ENCODE measurements at regions not wholly inside any gene's neighbourhood (a gene's known extent, or its start where the extent isn't known, plus 50 kb on each side); places are given as distances from the start of the nearest gene placed in this dataset.

DNA sequence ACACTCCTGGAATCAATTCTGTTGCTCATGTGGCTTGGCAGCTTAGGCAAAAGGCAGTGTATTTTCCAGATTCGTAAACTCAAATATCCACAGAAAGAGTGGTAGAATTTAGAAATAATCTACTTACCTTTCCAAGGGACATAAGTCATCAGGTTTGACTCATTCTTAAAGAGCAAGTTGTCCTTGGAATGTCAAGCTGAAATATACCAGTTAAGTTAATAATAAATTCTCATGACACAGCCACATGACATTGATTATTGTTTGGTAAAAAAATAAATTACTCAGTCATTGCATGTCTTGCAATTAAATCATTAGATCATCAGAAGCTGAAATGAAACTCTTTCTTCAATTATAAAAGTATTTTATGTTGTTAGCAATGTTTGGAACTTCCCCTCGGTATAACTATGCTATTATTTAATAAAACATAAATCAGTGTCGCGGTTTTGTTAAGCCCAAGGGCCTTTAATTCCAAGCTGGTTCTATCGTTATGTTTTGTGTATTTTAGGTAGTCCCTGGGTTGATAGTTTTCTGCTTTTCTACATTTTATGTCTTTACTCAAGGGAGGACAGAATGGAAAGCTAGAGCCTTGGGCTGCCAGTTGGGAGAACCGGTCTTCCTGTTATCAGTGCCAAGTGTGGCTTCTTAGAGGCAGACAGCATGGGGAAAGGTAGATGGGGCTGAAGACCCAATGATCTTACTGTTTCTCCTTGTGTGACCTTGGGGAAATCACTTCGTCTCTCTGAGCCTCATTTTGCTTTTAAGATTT is 79.3 kb upstream of the PRLR start:
- no peak for DNase-seq
- H3K4me3 ChIP-seq (ENCODE audit: low read depth, low read length), result no peak overlapping the region
- H3K9me3 ChIP-seq, result no peaks in the 10 kb centered on the region
- H3K27me3 ChIP-seq, result no peaks in the 10 kb centered on the region
- H3K36me3 ChIP-seq, result no peaks in the 10 kb centered on the region
- no peaks in the 10 kb centered on the region for H3K4me1 ChIP-seq
- TF ChIP-seq, protein P1, sequence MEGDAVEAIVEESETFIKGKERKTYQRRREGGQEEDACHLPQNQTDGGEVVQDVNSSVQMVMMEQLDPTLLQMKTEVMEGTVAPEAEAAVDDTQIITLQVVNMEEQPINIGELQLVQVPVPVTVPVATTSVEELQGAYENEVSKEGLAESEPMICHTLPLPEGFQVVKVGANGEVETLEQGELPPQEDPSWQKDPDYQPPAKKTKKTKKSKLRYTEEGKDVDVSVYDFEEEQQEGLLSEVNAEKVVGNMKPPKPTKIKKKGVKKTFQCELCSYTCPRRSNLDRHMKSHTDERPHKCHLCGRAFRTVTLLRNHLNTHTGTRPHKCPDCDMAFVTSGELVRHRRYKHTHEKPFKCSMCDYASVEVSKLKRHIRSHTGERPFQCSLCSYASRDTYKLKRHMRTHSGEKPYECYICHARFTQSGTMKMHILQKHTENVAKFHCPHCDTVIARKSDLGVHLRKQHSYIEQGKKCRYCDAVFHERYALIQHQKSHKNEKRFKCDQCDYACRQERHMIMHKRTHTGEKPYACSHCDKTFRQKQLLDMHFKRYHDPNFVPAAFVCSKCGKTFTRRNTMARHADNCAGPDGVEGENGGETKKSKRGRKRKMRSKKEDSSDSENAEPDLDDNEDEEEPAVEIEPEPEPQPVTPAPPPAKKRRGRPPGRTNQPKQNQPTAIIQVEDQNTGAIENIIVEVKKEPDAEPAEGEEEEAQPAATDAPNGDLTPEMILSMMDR (IDR thresholded peaks at IDR 0.05; ENCODE audit: low read depth, low read length), result no peak

DNA sequence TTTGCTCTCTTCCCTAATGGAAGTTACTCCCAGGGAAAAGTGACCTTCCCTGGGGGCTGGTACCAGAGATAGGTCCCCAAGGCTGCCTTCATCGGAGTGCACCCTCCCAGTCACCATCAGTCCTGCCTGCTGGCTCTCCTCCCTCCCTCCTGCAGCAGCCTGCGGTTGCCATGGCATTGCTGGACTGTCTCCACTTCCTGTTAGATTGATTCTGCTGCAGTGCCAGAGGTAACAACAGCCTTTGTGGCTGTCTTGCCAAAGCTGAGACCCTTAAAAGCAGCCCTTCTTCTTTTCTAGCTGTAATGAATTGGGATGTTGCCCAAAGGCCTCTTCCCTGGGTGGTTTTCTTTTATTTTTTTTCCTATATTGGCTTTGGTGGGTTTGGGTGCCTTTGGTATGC is 78.1 kb upstream of the PRLR start:
- no peak for DNase-seq
- Histone ChIP-seq H3K4me3 (ENCODE audit: low read depth, low read length) (no peak overlapping the region), H3K27me3 (no peaks in the 10 kb centered on the region), H3K36me3 (no peaks in the 10 kb centered on the region), H3K9me3 (no peaks in the 10 kb centered on the region), H3K4me1 (no peaks in the 10 kb centered on the region)
- TF ChIP-seq, protein P1 (IDR thresholded peaks at IDR 0.05; ENCODE audit: low read depth, low read length), result no peak

DNA sequence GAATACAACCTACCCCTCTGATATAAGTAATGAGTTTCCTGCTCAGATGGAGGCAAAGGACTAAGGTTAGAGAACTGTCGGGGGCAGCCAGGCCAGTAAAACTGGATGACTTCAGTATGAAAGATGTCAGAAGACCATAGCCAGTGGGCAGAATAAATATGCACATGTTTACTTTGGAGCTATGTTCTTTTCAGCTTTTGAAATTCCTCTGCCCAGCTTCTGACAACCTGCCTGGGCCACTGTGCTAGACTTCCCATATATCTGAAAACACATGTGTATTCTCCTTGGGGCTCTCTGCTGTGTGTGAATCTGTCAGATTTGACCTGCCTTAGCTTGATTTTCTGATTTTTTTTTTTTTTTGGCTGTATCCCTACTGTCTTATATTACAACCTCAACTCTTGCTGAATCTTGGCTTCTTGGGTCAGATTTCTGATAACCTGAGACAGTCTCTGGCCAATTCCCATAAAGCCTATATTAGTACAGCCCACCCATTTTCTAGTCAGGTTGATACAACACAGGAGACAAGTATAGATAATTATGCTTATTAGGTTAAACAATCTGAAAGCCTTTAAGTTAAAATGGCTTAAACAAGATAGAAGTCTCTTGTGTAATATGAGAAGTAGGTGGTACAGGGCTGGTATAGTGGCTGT is 76.6 kb upstream of the PRLR start:
- no peak overlapping the region for H3K4me3 ChIP-seq (ENCODE audit: low read depth, low read length)
- H3K27me3 ChIP-seq, result no peaks in the 10 kb centered on the region
- no peaks in the 10 kb centered on the region for H3K36me3 ChIP-seq
- DNase-seq, result no peak
- TF ChIP-seq, protein P1 (IDR thresholded peaks at IDR 0.05; ENCODE audit: low read depth, low read length), result no peak
- no peaks in the 10 kb centered on the region for H3K9me3 ChIP-seq
- H3K4me1 ChIP-seq, result no peaks in the 10 kb centered on the region

DNA sequence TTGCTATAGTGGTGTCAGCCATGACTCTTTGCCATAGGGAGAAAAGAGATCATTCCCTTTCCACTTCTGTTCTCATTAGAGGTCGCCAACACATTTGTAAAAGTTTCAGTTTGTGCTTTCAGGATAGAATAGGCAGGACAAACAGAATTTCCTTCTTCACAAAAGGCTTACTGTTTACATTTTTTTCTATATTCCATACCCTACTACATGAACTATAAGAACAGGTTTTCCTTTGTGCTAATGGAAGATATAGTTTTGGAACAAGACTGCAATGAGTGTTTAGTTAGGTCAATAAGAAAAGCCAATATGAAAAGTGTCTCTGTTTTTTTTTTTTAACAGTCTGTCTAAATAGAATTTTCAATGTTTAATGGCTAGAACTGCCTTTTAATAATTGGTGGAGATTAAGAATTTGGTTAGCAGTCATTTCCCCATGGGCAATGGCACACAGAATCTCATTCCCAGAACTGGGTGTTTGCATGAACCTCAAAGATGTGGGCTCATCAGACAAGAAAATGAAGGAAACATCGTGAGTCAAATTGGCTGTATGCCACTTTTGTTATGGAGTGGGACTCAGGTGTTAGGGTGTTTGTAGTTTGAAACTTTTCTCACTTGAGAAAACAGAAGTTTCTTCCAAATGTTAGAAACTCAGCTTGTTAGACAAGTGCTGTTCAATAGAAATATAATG is 75.2 kb upstream of the PRLR start:
- no peaks in the 10 kb centered on the region for H3K4me1 ChIP-seq
- no peak for DNase-seq
- no peak overlapping the region for H3K4me3 ChIP-seq (ENCODE audit: low read depth, low read length)
- TF ChIP-seq, protein P1 (IDR thresholded peaks at IDR 0.05; ENCODE audit: low read depth, low read length), result no peak
- no peaks in the 10 kb centered on the region for H3K27me3 ChIP-seq
- H3K9me3 ChIP-seq, result no peaks in the 10 kb centered on the region
- H3K36me3 ChIP-seq, result no peaks in the 10 kb centered on the region

DNA sequence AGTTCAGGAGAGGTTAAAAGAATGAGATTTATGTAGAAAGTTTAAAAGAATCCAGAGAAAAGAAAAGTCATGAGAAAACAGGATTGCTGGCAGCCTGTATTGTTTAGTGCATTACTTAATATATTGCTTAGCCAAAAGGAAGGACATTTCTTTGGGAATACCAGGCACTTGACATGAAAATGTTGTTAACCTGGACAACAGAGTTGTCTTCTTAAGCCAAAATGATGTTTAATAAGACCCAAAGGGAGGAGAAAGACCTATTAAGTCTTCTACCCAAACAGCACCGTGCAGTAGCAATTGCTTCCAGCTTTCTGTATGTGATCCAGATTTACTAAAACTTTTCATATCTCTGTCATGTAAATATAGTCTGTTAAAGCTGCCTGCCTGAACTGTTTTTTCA is 74.0 kb upstream of the PRLR start:
- H3K4me1 ChIP-seq, result no peaks in the 10 kb centered on the region
- DNase-seq, result no peak
- H3K36me3 ChIP-seq, result no peaks in the 10 kb centered on the region
- H3K4me3 ChIP-seq (ENCODE audit: low read depth, low read length), result no peak overlapping the region
- no peaks in the 10 kb centered on the region for H3K27me3 ChIP-seq
- TF ChIP-seq, protein P1 (IDR thresholded peaks at IDR 0.05; ENCODE audit: low read depth, low read length), result no peak
- no peaks in the 10 kb centered on the region for H3K9me3 ChIP-seq

DNA sequence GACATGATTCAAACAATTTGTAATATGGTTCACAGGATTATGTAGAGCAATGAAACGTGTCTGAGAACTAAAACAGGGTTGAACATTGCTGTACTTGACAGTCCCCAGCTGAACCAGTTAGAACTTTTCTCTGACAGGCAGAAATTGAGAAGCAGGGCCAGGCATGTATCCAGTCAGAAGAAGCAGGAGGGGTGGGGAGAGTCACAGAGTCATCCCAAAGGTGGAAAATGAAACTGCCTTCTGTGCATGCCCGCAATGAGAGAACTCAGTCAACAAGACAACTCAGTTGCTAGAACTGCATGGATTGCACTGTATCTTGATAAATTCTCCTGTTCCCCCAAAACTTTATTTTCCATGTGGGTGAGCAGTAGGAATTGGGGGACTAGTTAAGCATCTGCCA is 72.9 kb upstream of the PRLR start:
- Histone ChIP-seq H3K4me1 (no peaks in the 10 kb centered on the region), H3K27me3 (no peaks in the 10 kb centered on the region), H3K36me3 (no peaks in the 10 kb centered on the region), H3K9me3 (no peaks in the 10 kb centered on the region), H3K4me3 (ENCODE audit: low read depth, low read length) (no peak overlapping the region)
- TF ChIP-seq, protein P1 (IDR thresholded peaks at IDR 0.05; ENCODE audit: low read depth, low read length), result no peak
- no peak for DNase-seq
